Left ventricle myocardium inferior (tissue), 1 donor: ENCODE measurements at regions not wholly inside any gene's neighbourhood (a gene's known extent, or its start where the extent isn't known, plus 50 kb on each side); places are given as distances from the start of the nearest gene placed in this dataset.
"Not testable (repeated sequence)": the region's sequence is repeated elsewhere in the genome, so short reads cannot be mapped to it uniquely, and the experiment has no call there.

Experiments
- DNase-seq: peaks from one replicate; pipeline ENCODE4 v3.0.0-alpha.2; 2020
- H3K27ac ChIP-seq: fragments of 200-600 bp; replicated peaks from 2 replicates; pipeline ENCODE4 v1.8.0; 2021
- H3K27me3 ChIP-seq: fragments of 200-600 bp; 2 replicates; pipeline ENCODE4 v1.8.0; 2021; ENCODE audit warnings: low read depth
- H3K36me3 ChIP-seq: fragments of 200-600 bp; 2 replicates; pipeline ENCODE4 v1.8.0; 2021
- H3K4me1 ChIP-seq: fragments of 200-600 bp; 2 replicates; pipeline ENCODE4 v1.8.0; 2021
- H3K4me3 ChIP-seq: fragments of 200-600 bp; 2 replicates; pipeline ENCODE4 v1.8.0; 2021; ENCODE audit warnings: mild to moderate bottlenecking, moderate library complexity
- H3K9me3 ChIP-seq: fragments of 200-600 bp; replicated peaks from 2 replicates; pipeline ENCODE4 v1.8.0; 2021
- CTCF ChIP-seq: fragments of 200-600 bp; IDR thresholded peaks from 2 replicates; pipeline ENCODE4 v1.8.0; 2021; ENCODE audit warnings: antibody characterized with exemption, mild to moderate bottlenecking, borderline replicate concordance
- intact Hi-C: fragments of 100-400 bp; cut with micrococcal nuclease; formaldehyde crosslinking; loops from one replicate; pipeline ENCODE4 v1.11.0; 2022
- donor health status: DM: no; HTN: yes; CAD: no; lungs with severe emphysema.

- peaks cover 26% of the 10 kb centered on the region for H3K9me3 ChIP-seq
- DNase-seq: no peak
- intact Hi-C loops: no loop called here
- TF ChIP-seq CTCF: no peak
- H3K4me3 ChIP-seq: no peak overlapping the region
- H3K36me3 ChIP-seq: no peaks in the 10 kb centered on the region
- peaks cover 31% of the 10 kb centered on the region for H3K27me3 ChIP-seq
- H3K4me1 ChIP-seq: no peaks in the 10 kb centered on the region
- no peak overlapping the region for H3K27ac ChIP-seq
These were observed 197.6 kb upstream of the FOXK1 start for GRCh38 chr7:4484545-4484944.

GRCh38 chr7:4486907-4487306, 195.2 kb upstream of the FOXK1 start:
- DNase-seq: no peak
- no peaks in the 10 kb centered on the region for H3K4me1 ChIP-seq
- peaks cover 38% of the 10 kb centered on the region for H3K27me3 ChIP-seq
- no peak overlapping the region for H3K4me3 ChIP-seq
- peaks cover 12% of the 10 kb centered on the region for H3K9me3 ChIP-seq
- H3K36me3 ChIP-seq: no peaks in the 10 kb centered on the region
- no peak for TF ChIP-seq CTCF
- intact Hi-C loops: no loop called here
- no peak overlapping the region for H3K27ac ChIP-seq

- intact Hi-C loops, H3K36me3 ChIP-seq, DNase-seq, H3K4me3 ChIP-seq, H3K27me3 ChIP-seq, H3K27ac ChIP-seq, H3K4me1 ChIP-seq: not testable (repeated sequence)
- H3K9me3 ChIP-seq: peaks cover 42% of the 10 kb centered on the region
These were observed 185.2 kb upstream of the FOXK1 start for GRCh38 chr7:4496911-4497310.

GRCh38 chr7:4500812-4501211, 181.3 kb upstream of the FOXK1 start:
- no peak for DNase-seq
- no peak overlapping the region for H3K27ac ChIP-seq
- intact Hi-C loops: no loop called here
- H3K27me3 ChIP-seq: peaks cover 5% of the 10 kb centered on the region
- H3K4me1 ChIP-seq: no peaks in the 10 kb centered on the region
- no peak overlapping the region for H3K4me3 ChIP-seq
- TF ChIP-seq CTCF: no peak
- no peaks in the 10 kb centered on the region for H3K36me3 ChIP-seq
- H3K9me3 ChIP-seq: peaks cover 27% of the 10 kb centered on the region

GRCh38 chr7:4507886-4508285, 174.2 kb upstream of the FOXK1 start:
- H3K27ac ChIP-seq, H3K27me3 ChIP-seq, H3K36me3 ChIP-seq, DNase-seq, H3K4me1 ChIP-seq, H3K4me3 ChIP-seq, intact Hi-C loops: not testable (repeated sequence)
- H3K9me3 ChIP-seq: peaks cover 23% of the 10 kb centered on the region

GRCh38 chr7:4513450-4513849, 168.6 kb upstream of the FOXK1 start:
- Histone ChIP-seq H3K27me3 (peaks cover 24% of the 10 kb centered on the region), H3K27ac (no peak overlapping the region), H3K9me3 (peaks cover 24% of the 10 kb centered on the region), H3K4me1 (no peaks in the 10 kb centered on the region), H3K36me3 (no peaks in the 10 kb centered on the region), H3K4me3 (no peak overlapping the region)
- no peak for DNase-seq
- intact Hi-C loops: no loop called here
- TF ChIP-seq CTCF: no peak
